ENCODE measurements at regions not wholly inside any gene's neighbourhood (a gene's known extent, or its start where the extent isn't known, plus 50 kb on each side); places are given as distances from the start of the nearest gene placed in this dataset.

DNA sequence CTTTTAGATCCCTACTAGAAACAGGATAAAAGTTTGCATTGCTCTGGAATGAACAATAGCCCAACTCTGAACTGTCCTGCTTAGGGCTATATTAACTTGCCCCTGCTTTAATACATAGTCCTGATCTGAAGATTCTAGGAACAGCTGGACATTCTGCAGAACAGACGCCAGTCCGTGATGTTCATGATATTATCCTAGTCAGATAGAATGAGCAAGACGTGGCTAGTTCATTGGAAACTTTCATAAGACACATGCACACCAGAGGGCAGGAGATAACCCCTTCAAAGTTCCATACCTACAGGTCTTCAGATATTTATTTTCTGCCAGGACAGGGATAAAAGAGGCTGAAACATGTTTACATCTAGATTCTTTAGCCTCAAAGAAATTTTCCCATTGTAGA is 75.5 kb upstream of the CLNK start:
- TF ChIP-seq, protein P1, sequence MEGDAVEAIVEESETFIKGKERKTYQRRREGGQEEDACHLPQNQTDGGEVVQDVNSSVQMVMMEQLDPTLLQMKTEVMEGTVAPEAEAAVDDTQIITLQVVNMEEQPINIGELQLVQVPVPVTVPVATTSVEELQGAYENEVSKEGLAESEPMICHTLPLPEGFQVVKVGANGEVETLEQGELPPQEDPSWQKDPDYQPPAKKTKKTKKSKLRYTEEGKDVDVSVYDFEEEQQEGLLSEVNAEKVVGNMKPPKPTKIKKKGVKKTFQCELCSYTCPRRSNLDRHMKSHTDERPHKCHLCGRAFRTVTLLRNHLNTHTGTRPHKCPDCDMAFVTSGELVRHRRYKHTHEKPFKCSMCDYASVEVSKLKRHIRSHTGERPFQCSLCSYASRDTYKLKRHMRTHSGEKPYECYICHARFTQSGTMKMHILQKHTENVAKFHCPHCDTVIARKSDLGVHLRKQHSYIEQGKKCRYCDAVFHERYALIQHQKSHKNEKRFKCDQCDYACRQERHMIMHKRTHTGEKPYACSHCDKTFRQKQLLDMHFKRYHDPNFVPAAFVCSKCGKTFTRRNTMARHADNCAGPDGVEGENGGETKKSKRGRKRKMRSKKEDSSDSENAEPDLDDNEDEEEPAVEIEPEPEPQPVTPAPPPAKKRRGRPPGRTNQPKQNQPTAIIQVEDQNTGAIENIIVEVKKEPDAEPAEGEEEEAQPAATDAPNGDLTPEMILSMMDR (IDR thresholded peaks at IDR 0.05; ENCODE audit: insufficient read depth, low read length), result no peak
- TF ChIP-seq POLR2AphosphoS5 (IDR thresholded peaks at IDR 0.05; ENCODE audit: low read depth) (no peak), SPI1 (IDR thresholded peaks at IDR 0.05; ENCODE audit: borderline replicate concordance, low read depth) (no peak), GABPA (IDR thresholded peaks at IDR 0.05; ENCODE audit: low read depth) (no peak)
- TF ChIP-seq, protein P2, sequence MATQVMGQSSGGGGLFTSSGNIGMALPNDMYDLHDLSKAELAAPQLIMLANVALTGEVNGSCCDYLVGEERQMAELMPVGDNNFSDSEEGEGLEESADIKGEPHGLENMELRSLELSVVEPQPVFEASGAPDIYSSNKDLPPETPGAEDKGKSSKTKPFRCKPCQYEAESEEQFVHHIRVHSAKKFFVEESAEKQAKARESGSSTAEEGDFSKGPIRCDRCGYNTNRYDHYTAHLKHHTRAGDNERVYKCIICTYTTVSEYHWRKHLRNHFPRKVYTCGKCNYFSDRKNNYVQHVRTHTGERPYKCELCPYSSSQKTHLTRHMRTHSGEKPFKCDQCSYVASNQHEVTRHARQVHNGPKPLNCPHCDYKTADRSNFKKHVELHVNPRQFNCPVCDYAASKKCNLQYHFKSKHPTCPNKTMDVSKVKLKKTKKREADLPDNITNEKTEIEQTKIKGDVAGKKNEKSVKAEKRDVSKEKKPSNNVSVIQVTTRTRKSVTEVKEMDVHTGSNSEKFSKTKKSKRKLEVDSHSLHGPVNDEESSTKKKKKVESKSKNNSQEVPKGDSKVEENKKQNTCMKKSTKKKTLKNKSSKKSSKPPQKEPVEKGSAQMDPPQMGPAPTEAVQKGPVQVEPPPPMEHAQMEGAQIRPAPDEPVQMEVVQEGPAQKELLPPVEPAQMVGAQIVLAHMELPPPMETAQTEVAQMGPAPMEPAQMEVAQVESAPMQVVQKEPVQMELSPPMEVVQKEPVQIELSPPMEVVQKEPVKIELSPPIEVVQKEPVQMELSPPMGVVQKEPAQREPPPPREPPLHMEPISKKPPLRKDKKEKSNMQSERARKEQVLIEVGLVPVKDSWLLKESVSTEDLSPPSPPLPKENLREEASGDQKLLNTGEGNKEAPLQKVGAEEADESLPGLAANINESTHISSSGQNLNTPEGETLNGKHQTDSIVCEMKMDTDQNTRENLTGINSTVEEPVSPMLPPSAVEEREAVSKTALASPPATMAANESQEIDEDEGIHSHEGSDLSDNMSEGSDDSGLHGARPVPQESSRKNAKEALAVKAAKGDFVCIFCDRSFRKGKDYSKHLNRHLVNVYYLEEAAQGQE (IDR thresholded peaks at IDR 0.05; ENCODE audit: insufficient replicate concordance, low read depth), result no peak
